GM18870 (cell line): ENCODE measurements at regions not wholly inside any gene's neighbourhood (a gene's known extent, or its start where the extent isn't known, plus 50 kb on each side); places are given as distances from the start of the nearest gene placed in this dataset.
"Not testable (repeated sequence)": the region's sequence is repeated elsewhere in the genome, so short reads cannot be mapped to it uniquely, and the experiment has no call there.

Experiments
- ATAC-seq: cut with Tn5 transposase; IDR thresholded peaks from one replicate; pipeline ENCODE4 v1.9.1; 2021; ENCODE audit warnings: moderate library complexity; ENCODE audit not compliant: unreplicated experiment

DNA sequence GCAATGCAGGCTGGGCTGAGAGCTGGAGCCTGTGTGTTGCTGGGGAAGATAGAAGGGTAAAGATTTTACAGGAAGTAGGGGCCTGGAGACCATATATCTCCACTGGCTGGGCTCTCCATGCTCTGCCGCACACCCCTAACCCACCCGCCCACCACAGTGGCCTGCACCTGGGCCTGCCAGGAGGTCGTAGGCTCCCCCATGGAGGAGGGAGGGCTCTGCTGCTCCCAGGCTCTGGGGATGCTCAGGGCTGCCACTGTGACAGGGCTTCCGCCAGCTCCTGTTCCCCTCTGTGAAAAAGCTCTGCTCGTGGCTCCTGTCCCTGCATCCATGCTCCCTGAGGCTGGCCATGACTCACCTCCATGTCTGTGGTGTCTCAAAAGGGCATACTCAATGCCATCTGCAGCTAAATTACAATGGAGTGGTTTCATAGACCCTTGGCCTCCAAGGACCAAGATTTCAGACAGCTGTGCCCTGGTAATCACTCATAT is 106.0 kb downstream of the CXCL12 start:
- no peak for ATAC-seq

DNA sequence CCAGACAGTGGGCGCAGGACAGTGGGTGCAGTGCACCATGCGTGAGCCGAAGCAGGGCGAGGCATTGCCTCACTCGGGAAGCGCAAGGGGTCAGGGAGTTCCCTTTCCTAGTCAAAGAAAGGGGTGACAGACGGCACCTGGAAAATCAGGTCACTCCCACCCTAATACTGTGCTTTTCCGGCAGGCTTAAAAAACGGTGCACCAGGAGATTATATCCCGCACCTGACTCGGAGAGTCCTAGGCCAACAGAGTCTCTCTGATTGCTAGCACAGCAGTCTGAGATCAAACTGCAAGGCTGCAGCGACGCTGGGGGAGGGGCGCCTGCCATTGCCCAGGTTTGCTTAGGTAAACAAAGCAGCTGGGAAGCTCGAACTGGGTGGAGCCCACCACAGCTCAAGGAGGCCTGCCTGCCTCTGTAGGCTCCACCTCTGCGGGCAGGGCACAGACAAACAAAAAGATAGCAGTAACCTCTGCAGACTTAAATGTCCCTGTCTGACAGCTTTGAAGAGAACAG is 116.4 kb downstream of the CXCL12 start:
- not testable (repeated sequence) for ATAC-seq

DNA sequence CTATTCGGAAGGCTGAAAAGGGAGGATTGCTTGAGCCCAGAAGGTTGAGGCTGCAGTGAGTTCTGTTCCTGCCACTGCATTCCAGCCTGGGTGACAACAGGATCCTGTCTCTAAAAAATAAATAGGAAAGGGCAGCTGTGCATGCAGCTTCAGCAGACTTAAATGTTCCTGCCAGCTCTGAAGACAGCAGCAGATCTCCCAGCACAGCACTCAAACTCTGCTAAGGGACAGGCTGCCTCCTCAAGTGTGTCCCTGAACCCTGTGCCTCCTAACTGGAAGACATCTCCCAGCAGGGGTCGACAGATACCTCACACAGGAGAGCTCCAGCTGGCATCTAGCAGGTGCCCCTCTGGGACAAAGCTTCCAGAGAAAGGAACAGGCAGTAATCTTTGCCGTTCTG is 117.9 kb downstream of the CXCL12 start:
- no peak for ATAC-seq

DNA sequence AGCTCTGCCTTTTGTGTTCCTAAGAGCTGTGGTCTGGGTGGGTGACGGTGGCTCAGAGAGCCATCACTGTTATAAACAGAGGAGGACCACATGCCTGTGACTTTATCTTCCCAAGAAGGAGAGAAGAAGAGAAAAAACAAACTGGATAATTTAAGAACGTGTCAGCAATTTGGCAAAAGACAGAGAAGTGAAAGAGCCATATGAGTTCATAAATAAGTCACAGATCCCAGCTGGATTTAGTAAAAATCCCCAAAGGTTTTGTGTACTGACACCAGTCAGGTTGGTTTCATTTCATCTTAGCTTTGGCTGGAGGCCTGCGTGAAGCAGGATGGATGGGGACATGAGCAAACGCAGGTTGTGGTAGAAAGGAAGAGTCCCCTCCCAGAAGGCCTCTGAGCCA is 120.7 kb downstream of the CXCL12 start:
- ATAC-seq, result peak; percentile 56

DNA sequence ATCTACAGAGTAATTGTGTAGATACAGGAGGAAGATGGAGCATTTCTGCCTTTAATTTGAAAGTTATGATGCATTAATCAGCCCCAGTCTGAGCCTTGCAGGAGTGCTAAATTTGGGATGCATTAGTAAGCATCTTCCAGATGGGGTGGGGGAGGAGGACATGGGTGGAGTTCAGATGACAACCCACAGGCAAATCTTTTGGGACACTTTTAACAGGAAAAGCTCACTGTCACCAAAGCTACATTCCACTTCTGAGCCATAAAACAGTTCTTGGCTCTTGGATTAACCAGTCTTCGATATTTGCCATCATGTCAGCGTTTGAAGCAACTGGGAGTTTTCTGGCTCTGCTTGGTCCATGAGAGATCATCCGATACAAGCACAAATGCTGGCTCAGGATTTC is 121.1 kb downstream of the CXCL12 start:
- ATAC-seq, result no peak

DNA sequence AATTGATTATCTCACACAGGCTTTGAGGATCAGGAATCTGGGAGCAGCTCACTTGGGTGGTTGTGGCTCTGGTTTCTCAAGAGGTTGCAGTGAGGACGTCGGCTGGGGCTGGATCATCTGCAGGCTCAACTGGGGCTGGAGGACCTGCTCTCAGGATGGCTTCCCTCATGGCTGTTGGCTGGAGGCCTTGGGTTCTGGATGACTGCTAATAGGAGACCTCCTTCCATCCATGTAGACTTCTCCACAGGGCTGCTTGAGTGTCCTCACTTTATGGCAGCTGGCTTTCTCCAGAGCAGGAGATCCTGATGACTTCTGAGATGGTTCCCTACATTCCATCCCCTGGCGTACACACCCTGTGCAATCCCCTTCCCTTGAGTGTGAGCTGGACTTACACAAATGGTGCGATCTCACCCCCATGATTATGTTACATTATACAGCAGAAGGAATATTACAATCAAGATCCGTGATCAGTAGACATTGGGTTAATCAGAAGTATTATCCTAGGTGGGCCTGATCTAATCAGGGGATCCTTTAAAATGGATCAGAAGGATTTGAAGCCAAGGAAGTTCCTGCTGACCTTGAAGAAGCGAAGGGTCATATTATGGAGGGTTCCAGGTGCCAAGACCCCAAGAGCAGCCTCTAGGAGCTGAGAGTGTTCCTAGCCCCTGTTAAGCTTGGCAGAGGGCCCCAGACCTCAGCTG is 122.2 kb downstream of the CXCL12 start:
- ATAC-seq, result no peak

DNA sequence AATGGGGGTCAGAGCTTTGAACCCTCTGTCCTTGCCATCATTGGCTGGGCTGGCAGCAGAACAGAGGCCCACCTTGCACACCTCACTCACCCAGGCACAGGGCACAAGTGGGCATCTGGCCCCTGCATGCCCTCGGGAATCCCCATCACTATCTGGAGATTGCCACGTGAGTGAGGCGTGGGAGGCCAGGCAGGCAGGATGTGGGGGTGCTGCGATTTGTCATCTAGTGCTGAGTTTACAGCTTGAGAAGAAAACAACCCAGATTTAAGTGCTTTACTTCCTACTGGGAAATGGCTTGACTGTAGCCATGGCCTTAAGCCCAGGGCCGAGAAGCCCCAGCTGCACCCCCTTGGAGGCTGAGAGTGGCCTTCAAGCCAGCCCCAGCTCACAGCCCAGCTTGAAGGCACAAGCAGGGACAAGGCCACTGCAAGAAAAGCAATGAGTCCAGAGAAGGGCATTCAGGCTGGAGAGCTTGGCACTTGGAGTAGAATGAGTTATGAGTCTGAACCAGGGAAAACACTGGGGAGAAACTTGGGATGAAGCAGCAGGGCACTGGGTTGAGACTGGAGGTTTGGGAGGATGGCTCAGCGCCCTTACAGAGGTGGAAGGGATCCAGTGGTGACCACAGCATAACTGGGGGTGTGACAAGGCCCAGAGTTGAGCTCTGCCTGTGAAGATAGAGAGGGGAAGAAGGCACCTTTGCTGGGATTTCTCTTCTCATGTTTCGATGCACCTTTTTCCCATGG is 123.0 kb downstream of the CXCL12 start:
- no peak for ATAC-seq

DNA sequence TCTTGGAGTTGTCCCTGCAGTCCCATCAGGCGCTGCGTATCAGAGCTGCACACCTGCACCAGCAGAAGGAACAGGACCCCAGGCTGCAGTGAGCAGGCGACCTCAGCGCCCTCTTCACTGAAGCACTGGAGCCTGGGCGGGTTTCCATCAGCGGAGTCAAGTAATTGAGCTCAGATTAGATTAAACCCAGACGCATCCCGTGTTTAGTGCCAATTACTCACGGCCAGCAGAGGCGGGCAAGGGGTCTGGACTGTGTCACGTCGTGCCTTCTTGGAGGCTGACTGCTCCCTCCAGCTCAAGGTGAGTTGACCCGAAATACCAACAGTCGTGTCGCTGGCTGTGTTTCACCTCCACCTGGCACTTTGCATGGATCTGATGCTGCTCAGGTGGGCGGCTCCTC is 123.6 kb downstream of the CXCL12 start:
- no peak for ATAC-seq

DNA sequence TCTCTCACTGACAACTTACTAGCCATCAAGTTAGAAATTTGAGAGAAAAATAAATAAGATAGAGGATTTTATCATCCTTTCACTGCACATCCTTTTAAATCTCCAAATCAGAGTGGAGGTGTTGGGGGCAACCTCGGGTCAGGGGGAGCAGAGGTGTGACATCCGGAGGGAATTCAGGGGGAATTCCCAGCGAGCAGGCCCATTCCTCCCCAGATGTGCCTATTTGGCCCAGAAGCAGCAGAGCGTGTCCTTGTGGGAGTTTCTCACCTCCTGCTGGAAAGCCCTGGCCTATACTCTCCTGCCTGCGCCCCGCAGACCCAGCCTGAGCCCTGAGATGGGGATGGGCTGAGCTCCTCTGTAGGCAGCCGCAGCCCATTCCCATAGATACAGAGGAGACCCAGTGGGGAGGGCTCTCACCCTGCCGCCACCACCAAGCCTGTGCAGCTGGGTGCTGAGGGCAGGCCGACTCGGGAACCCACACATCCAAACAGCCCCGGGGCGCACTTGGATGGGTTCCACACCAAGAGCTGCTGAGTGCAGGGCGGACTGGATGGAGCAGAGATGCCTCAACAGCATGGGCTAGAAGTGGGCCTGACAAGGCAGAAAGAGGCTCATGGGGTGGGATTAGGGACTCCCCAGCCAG is 124.5 kb downstream of the CXCL12 start:
- no peak for ATAC-seq

DNA sequence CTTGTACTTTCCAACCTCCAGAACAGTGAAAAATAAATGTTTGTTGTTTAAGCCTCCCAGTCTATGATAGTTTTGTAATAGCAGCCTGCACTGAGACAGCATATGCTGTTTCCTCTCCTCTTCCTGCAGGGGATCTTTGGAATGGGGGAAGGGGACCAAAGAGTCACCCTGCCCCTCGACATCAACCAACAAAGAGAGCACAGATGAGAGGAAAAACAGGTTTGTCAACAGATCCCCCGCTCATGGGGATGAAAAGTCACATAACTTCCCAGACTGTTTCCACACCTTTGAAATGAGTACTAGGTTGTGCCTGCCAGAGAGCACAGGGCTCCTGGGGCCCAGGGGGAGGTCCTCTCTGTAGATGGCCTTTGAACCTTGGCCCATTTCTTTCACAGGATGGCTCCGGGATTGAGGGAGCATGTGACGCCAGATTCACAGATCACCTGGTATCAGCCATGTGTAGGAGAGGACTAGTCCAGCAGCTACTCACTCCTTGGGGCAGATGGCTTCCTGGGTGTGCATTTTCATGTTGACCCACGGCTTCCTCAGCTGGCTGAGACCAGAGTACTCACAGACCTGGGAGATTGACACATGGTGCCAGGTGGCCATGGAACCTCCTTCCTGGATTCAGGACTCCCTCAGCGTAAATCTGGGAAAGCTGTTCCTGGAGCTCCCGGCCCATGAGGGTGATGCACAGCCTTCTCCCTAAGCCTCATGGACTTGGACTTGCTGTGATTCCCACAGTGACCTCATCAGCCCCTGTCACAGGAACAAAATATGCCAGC is 125.6 kb downstream of the CXCL12 start:
- ATAC-seq, result no peak

DNA sequence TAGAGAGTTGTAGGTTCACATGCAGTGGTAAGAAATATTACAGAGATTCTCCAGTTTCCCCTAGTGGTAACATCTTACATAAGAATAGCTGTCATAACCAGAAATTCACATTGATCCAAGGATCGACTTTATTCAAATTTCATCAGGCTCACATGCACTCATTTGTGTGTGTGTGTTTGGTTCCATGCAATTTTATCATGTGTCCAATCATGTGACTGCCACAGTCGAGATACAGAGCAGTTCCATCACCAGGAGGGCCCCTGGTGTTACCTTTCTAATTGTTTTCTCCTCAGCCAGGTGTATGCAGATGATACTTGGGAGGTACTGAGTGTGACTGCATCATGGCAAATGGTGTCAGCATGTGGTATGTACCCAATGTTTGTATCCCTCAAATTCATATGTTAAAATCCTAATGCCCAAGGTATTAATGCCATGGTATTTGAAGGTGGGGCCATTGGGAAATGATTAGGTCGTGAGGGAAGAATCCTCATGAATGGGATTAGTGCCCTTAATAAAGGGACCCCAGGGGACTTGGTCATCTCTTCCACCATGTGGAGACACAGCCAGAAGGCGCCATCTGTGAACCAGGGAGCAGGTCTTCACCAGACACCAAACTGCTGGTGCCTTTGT is 126.3 kb downstream of the CXCL12 start:
- no peak for ATAC-seq

DNA sequence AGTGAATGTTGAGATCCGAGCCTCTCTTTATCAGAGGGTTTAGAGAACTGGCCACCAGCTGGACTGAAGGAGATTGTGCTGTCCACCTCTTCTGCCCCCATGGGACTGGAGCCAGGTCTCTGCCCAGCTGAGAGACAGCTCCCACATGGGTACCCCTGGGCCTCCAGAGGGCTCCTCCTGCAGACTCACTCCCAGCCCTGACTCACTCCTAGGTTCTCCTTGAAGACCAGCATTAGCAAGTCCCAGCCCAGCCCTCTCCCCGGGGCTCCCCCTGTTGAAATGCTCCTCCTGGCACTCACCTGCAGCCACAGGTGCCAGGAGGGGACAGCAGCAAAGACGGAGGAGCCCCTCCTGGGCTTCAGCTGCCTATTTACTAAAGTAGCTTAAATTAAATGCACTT is 126.9 kb downstream of the CXCL12 start:
- no peak for ATAC-seq

DNA sequence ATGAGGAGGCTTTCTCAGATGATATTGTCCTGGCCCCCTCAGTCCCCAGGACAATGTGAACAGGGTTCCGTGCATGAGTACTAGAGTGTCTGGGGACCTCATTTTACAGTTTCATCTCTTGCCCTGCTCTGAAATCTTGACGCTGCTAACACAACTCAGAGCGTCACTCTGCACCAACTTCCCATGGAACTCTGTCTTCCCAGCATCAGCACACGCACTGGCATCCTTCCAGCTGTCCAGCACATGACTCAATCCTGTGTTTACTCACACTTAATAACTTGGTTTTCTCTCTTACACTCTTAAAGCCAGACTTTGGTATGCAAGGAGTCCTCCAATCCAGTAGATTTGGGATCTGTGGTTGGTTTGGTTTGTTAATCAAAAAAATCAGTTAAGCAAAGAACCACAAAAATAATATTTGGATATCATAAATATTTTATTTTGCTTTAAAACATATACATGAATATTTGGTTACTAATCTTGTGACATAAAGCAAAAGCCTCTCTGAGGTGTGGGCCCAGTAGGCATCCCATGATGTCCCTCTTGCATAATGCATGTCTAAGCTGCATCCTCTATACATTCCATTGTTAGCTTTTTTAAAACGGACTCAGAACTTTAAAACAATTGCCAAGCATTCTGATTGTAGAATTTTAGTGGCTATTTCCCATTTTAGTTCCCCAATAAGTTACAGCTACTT is 131.0 kb downstream of the CXCL12 start:
- no peak for ATAC-seq

DNA sequence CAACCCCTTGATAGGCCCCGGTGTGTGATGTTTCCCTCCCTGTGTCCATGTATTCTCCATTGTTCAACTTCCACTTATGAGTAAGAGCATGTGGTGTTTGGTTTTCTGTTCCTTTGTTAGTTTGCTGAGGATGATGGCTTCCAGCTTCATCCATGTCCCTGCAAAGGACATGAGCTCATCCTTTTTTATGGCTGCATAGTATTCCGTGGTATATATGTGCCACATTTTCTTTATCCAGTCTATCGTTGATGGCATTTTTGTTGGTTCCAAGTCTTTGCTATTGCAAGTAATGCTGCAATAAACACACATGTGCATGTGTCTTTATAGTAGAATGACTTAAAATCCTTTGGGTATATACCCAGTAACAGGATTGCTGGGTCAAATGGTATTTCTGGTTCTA is 132.3 kb downstream of the CXCL12 start:
- ATAC-seq, result not testable (repeated sequence)

DNA sequence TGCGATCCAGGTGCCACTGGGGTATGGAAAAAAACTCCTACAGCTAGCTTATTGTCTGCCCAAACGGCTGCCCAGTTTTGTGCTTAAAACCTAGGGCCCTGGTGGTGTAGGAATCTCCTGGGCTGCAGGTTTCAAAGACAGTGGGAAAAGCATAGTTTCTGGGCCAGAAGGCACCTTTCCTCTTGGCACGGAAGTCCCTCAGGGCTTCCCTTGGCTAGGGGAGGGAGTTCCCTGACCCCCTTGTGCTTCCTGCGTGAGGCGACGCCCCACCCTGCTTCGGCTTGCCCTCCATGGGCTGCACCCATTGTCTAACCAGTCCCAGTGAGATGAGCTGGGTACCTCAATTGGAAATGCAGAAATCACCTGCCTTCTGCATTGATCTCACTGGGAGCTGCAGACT is 135.0 kb downstream of the CXCL12 start:
- ATAC-seq, result not testable (repeated sequence)

DNA sequence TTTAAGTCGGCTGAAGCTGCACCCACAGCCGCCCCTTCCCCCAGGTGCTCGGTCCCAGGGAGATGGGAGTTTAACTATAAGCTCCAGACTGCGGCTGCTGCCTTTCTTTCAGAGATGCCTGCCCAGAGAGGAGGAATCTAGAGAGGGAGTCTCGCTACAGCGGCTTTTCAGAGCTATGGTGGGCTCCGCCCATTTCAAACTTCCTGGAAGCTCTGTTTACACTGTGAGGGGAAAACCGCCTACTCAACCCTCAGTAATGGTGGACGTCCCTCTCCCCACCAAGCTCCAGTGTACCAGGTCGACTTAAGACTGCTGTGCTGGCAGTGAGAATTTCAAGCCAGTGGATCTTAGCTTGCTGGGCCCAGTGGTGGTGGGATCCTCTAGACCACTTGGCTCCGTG is 135.4 kb downstream of the CXCL12 start:
- ATAC-seq, result no peak

DNA sequence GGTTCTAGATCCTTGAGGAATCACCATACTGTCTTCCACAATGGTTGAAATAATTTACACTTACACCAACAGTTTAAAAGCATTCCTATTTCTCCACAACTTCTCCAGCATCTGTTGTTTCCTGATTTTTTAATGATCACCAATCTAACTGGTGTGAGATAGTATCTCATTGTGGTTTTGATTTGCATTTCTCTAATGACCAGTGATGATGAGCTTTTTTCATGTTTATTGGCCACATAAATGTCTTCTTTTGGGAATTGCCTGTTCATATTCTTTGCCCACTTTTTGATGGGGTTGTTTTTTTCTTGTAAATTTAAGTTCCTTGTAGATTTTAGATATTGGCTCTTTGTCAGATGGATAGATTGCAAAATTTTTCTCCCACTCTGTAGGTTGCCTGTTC is 138.2 kb downstream of the CXCL12 start:
- not testable (repeated sequence) for ATAC-seq

DNA sequence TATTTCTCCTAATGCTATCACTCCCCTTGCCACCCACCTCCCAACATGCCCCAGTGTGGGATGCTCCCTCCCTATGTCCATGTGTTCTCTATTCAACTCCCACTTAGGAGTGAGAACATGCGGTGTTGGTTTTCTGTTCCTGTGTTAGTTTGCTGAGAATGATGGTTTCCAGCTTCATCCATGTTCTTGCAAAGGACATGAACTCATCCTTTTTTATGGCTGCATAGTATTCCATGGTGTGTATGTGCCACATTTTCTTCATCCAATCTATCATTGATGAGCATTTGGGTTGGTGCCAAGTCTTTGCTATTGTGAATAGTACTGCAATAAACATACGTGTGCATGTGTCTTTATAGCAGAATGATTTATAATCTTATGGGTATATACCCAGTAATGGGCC is 138.6 kb downstream of the CXCL12 start:
- ATAC-seq, result not testable (repeated sequence)

DNA sequence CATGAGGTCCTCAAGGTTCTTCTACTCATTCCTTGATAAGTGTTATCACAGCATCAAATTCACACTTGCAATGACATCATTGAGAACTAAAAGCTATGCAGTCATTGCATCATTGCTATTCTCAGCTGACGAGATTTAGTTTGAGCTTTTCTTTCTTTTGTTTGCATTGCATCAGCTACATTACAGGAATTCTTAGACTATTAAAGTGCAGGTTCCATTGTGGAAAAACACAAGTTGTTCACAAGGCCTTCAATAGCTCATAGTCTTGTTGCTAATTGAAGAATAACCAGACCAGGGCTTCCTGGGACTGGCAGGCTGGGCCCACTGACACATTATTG is 139.3 kb downstream of the CXCL12 start:
- no peak for ATAC-seq
